K562 (cell line): ENCODE measurements at regions not wholly inside any gene's neighbourhood (a gene's known extent, or its start where the extent isn't known, plus 50 kb on each side); places are given as distances from the start of the nearest gene placed in this dataset.

Experiments
- ARNT ChIP-seq, 2 experiments: fragments of 450-650 bp; IDR thresholded peaks; 2 replicates each; pipeline ENCODE4 v1.6.1; 2016; ENCODE audit warnings: mild to moderate bottlenecking in 1 of 2
- CHD7 ChIP-seq: fragments of 200-600 bp; sonication (generic); IDR thresholded peaks from one replicate; pipeline ENCODE4 v1.6.1; 2012; ENCODE audit warnings: mild to moderate bottlenecking, low read depth, low read length, inconsistent platforms
- ELF4 ChIP-seq: fragments of 450-650 bp; formaldehyde crosslinking; IDR thresholded peaks from 2 replicates; pipeline ENCODE4 v1.4.0; 2022; ENCODE audit warnings: missing genetic modification characterization
- IRF9 ChIP-seq: fragments of 450-650 bp; IDR thresholded peaks from 2 replicates; pipeline ENCODE4 v1.6.1; 2016; ENCODE audit warnings: missing biosample characterization, missing genetic modification characterization
- MYBL2 ChIP-seq, 2 experiments: fragments of 450-650 bp in 1 of 2; sonication (generic) in 1 of 2; formaldehyde crosslinking in 1 of 2; IDR thresholded peaks; 2 replicates each; pipeline versions ENCODE4 v1.6.1 to v1.8.1; 2017 to 2022; ENCODE audit warnings: borderline replicate concordance in 1 of 2, inconsistent platforms in 1 of 2, low read depth in 1 of 2, mild to moderate bottlenecking in 1 of 2, missing genetic modification reagents in 1 of 2, moderate library complexity in 1 of 2
- PRMT5 ChIP-seq: sonication (generic); formaldehyde crosslinking; IDR thresholded peaks from 2 replicates; pipeline ENCODE4 v1.5.0; 2020; ENCODE audit warnings: missing genetic modification reagents
- RCOR1 ChIP-seq, 2 experiments: IDR thresholded peaks; 2 replicates each; pipeline ENCODE4 v1.6.1; 2012; ENCODE audit warnings: low read depth in 2 of 2, low read length in 2 of 2, borderline replicate concordance in 1 of 2, improper control_type of control experiment in 1 of 2
- SIN3A ChIP-seq, 2 experiments: fragments of 150-350 bp in 1 of 2; IDR thresholded peaks; 2 replicates each; pipeline ENCODE4 v1.6.1; 2011 to 2016; ENCODE audit warnings: borderline replicate concordance in 2 of 2, low read depth in 2 of 2, low read length in 2 of 2, mild to moderate bottlenecking in 2 of 2, moderate library complexity in 2 of 2; ENCODE audit not compliant: control insufficient read depth in 1 of 2
- SMARCC2 ChIP-seq: fragments of 450-650 bp; IDR thresholded peaks from 2 replicates; pipeline ENCODE4 v1.6.1; 2017; ENCODE audit warnings: antibody characterized with exemption, moderate library complexity, mild to moderate bottlenecking, low read depth
- SPI1 ChIP-seq: IDR thresholded peaks from 2 replicates; pipeline ENCODE4 v1.6.1; 2011; ENCODE audit warnings: low read depth, low read length, control low read depth, borderline replicate concordance
- TBP ChIP-seq: optimal IDR thresholded peaks from 2 replicates; pipeline ENCODE3; 2011; ENCODE audit warnings: low read depth, low read length, improper control_type of control experiment
- ZNF124 ChIP-seq: sonication (generic); formaldehyde crosslinking; IDR thresholded peaks from 2 replicates; pipeline ENCODE4 v1.8.1; 2022; ENCODE audit warnings: missing genetic modification reagents

DNA sequence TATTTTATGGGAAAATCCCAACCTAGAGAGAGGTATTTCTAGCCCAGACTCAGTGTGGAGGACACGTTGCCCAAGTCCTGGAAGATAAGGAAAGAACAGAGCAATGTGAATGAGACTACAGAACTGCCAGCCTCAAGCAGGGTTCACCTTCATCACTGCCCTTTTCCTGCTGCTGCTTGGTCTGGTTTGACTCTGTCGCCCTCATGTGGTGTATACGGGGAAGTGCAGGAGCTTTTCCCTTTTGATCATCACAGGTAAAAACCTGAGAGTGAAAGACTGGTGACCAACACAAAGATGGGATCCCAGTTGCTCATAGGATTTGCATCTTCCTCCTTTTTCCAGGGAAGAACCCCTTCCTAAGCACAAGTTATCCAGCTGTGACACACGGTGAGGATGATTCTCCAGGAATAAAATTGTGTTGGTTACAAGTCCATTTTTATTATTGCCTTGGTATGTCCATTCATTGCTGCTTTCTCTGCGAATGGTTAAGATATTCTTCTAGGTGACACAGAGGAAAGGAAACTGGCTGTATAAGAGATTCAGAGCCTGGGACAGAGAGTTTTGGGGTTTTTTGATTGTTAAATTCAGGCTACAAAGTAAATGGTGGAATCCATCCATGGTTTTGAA lies 89.5 kb upstream of the CD53 start (continued):
- 0 out of 2 replicates have a peak, but pooled peaks have one; percentile 20 for TF ChIP-seq SPI1
- no peak for TF ChIP-seq TBP
- TF ChIP-seq RCOR1 (IDR thresholded peaks at IDR 0.05; ENCODE audit: borderline replicate concordance in 1 of 2, low read depth in 2 of 2, low read length in 2 of 2): peak in 1 of 2 experiments; percentile 59; a peak in 1 of 4 replicates
- TF ChIP-seq SMARCC2: no peak
- no peak for TF ChIP-seq PRMT5 (CRISPR knock-in tag)
- TF ChIP-seq ARNT (IDR thresholded peaks at IDR 0.05): no peak
- no peak for TF ChIP-seq CHD7
- TF ChIP-seq ZNF124 (CRISPR knock-in tag): no peak
- TF ChIP-seq MYBL2 (IDR thresholded peaks at IDR 0.05; ENCODE audit: low read depth): no peak
- TF ChIP-seq MYBL2 (CRISPR knock-in tag; IDR thresholded peaks at IDR 0.05; ENCODE audit: borderline replicate concordance): no peak
- no peak for TF ChIP-seq ELF4
- TF ChIP-seq IRF9 (tag): no peak
- TF ChIP-seq SIN3A (IDR thresholded peaks at IDR 0.05; ENCODE audit: borderline replicate concordance in 2 of 2, control insufficient read depth in 1 of 2, low read depth in 2 of 2, low read length in 2 of 2): no peak
